ENCODE measurements at regions not wholly inside any gene's neighbourhood (a gene's known extent, or its start where the extent isn't known, plus 50 kb on each side); places are given as distances from the start of the nearest gene placed in this dataset.

DNA sequence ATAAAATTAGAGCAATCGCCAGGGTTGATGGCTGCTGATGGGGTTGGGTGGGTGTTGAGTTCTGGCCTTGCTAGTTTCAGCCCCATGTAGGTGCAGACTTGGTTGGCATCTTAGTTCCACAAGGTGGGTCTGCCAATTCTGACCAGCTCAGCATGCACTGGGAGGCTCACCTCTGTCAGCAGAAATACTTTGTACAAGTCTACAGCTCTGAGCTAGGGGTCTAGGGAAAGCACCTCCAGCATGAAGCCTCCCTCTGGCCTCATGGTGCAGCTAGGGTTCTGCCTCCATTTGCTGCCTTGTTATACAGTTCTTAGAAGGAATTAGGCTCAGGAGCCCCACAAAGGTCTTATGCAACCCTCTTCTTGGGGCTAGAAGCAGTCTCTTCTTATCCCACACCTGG lies 278.9 kb upstream of the HDAC4 start:
- TF ChIP-seq, protein P1, sequence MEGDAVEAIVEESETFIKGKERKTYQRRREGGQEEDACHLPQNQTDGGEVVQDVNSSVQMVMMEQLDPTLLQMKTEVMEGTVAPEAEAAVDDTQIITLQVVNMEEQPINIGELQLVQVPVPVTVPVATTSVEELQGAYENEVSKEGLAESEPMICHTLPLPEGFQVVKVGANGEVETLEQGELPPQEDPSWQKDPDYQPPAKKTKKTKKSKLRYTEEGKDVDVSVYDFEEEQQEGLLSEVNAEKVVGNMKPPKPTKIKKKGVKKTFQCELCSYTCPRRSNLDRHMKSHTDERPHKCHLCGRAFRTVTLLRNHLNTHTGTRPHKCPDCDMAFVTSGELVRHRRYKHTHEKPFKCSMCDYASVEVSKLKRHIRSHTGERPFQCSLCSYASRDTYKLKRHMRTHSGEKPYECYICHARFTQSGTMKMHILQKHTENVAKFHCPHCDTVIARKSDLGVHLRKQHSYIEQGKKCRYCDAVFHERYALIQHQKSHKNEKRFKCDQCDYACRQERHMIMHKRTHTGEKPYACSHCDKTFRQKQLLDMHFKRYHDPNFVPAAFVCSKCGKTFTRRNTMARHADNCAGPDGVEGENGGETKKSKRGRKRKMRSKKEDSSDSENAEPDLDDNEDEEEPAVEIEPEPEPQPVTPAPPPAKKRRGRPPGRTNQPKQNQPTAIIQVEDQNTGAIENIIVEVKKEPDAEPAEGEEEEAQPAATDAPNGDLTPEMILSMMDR (IDR thresholded peaks at IDR 0.05), result no peak
- DNase-seq (ENCODE audit: low spot score), result no peak
- no peak for ATAC-seq (ENCODE audit: low FRiP score)

DNA sequence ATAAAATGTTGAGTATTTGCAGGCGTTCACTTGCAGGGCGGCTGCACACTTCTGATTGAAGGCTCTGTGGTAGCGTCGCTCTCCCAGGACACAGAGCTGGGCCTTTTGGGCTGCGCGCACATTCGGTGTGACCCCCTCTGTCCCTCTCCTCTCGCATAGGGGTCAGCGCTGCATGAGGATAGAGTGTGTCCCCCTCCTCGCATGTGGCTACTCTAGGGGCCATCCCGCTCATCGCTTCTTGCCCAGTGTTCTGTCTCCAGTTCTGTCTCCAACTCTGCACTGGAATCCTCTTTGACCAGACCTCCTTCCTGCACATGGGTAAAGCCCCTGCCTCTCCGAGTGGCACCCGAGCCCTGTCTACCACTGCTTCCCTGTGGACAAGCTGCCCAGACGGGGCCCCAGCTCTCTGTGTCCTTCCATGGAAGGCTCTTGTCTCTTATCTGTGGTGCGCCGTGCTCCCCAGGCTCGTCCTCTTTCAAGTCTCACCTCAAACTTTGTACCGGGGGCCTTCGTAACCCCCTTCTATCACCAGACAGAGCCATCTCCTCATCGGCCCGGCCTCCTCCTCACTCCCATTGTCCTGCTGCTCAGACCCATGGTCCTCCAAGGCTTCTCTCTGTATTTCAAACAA lies 278.0 kb upstream of the HDAC4 start:
- ATAC-seq (ENCODE audit: low FRiP score) (no peak), DNase-seq (ENCODE audit: low spot score) (no peak)
- TF ChIP-seq, protein P1 (IDR thresholded peaks at IDR 0.05), result no peak

DNA sequence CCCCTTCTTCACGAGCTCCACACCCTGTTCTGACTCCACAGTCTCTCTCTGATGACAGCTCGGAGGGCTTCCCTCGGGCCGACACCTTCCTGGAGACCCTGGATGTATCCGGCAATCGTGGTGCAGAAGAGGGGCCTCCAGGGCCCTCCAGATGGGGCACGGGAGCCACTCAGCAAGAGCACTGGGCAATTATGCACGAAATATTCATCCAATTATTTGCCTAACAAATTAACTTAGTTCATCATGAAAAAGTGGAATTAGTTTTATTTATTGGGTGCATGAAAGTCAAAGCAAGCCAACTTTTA lies 277.3 kb upstream of the HDAC4 start:
- DNase-seq (ENCODE audit: low spot score), result no peak
- TF ChIP-seq, protein P1 (IDR thresholded peaks at IDR 0.05), result no peak
- no peak for ATAC-seq (ENCODE audit: low FRiP score)

DNA sequence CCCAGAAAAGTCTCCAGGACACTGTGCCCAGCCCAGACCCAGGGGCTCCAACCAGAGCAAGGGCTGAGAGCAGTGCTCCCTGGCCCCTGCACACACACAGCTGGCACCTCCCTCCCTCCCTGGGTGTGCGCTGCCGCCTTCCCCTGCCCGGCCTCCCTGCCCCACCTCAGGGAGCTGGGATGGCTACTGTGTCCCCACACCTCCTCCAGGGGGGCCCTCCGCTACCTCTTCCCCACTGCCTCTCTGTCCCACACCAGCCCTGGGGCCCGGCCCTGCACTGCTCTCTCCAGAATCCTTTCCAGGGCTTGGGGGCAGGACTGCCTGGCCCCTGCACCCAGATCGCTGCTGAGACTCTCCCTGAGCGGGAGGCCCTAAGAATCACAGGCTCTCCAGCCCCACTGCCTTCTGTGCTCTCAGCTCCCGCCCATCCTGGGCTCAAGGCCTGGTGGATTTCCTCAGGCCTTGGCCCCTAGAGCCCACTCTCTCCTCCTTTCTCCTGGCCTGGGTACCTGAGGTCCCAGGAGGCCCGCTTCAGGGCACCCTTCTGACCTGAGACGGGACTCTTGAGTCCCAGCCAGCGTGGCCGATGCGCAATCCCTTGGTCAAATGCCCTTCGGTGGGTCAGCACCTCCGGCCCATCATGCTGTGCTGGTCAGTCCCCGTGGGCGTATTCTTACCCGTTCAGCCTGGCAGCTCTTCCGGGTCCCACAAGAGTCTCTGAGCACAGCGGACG lies 276.8 kb upstream of the HDAC4 start:
- ATAC-seq (ENCODE audit: low FRiP score), result no peak
- no peak for DNase-seq (ENCODE audit: low spot score)
- TF ChIP-seq, protein P1 (IDR thresholded peaks at IDR 0.05), result no peak

DNA sequence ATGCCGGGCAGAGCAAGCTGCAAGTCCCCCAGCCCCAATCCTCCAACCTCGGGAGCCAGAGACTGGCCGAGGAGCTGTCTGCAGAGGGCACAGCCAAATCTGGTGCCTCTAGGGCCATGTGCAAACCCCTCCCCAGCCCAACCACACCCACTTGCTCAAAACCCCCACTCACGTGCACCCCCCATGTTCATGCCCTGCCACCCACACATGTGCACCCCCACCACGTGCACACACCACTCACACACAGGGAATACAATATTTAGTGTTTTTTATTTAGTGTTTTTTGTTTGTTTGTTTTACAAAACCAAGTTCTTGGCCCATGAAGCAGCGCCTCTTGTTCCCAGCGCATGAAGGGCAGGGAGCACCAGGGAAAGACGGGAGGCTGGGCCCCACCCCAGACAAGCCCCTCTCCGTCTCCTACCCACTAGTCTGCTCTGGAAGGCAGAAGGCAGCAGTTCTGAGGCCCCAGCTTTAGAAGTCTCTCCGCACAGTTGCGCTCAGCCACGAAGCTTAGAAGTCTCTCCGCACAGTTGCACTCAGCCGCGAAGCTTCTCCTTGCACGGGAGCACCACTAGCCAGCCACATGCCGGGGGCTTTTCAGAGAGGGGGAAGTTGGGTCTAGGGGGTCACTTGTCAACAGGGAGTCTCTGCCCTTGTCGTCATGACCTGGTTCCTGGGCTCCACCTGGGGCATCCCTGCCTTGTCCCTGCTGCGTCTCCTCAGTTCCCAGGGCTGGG lies 276.1 kb upstream of the HDAC4 start:
- TF ChIP-seq, protein P1 (IDR thresholded peaks at IDR 0.05), result no peak
- ATAC-seq (ENCODE audit: low FRiP score) (no peak), DNase-seq (ENCODE audit: low spot score) (no peak)

DNA sequence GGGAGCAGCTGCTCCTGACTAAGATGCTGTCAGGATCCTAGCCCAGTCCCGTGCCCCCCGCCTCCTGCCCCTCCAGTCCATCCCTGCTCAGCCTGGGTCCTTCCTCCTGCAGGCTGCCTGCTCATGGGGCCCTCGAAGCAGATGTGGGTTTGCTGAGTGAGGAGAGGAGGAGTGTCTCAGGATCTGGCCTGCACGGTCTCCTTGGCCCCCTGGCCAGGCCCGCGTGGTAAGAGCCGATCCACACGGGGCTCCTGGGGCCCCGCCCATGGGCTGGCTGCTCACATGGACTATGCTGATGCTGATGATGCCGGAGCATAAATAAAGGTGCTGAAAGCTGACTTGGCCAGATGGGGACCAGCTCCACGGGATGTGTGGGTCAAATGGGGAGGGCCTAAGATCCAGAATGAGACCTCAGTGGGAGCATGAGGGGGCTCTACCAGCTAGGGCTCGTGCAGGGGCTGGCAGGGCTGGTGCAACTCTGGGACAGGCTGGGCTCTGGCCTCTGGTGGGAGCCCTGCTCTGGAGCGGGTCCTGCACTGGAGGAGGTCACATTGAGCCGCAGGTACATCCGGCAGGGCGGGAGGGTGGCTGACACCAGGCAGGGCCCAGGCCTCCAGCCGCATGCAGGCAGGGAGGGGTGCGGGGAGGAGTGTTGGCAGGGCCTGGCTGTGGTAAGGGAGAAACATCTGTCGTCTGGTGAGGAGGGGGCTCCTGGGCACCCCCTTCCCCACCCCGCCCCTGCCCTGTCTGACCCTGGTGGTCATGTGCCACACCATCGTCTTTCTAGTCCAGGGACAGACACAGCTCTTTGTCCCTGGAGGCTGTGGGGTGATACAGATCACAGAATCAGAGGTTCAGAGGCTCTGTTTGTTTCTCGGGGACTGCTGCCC lies 275.3 kb upstream of the HDAC4 start:
- TF ChIP-seq, protein P1 (IDR thresholded peaks at IDR 0.05), result no peak
- ATAC-seq (ENCODE audit: low FRiP score) (no peak), DNase-seq (ENCODE audit: low spot score) (no peak)

All from omental fat pad (tissue), 3 donors.